Kidney (tissue), 13 donors: ENCODE measurements at regions not wholly inside any gene's neighbourhood (a gene's known extent, or its start where the extent isn't known, plus 50 kb on each side); places are given as distances from the start of the nearest gene placed in this dataset.
A peak's percentile ranks its signal among the peaks of the same experiment; 100 is the strongest.

Source experiments
- DNase-seq, 5 donors: peaks; one replicate each; pipeline ENCODE4 v3.0.0-alpha.2; 2013 to 2020
- FAIRE-seq: peaks from 2 replicates; lab custom pipeline; 2012; peaks lifted over from hg19 to GRCh38; lab: Jason Lieb, UNC
- H3K27ac ChIP-seq, 2 donors: one replicate each; pipeline ENCODE4 v1.7.0; 2013; ENCODE audit warnings: low read depth in 2 of 2, low read length in 2 of 2, inconsistent platforms in 1 of 2
- H3K27me3 ChIP-seq: one replicate; pipeline ENCODE4 v1.7.1; 2013; ENCODE audit warnings: low read length, inconsistent platforms; ENCODE audit not compliant: control insufficient read depth, insufficient read depth
- H3K36me3 ChIP-seq, 3 donors: one replicate each; pipeline versions ENCODE4 v1.7.0 to v1.7.1; 2013; ENCODE audit warnings: low read length in 3 of 3, control low read depth in 1 of 3, inconsistent platforms in 1 of 3; ENCODE audit not compliant: insufficient read depth in 3 of 3, control insufficient read depth in 2 of 3
- H3K4me1 ChIP-seq, 3 donors: one replicate each; pipeline versions ENCODE4 v1.7.0 to v1.7.1; 2013; ENCODE audit warnings: low read length in 3 of 3, inconsistent platforms in 1 of 3, low read depth in 1 of 3; ENCODE audit not compliant: control insufficient read depth in 2 of 3, insufficient read depth in 2 of 3
- H3K4me3 ChIP-seq, 3 donors: one replicate each; pipeline versions ENCODE4 v1.7.0 to v1.8.1; 2013; ENCODE audit warnings: low read length in 3 of 3, control low read depth in 1 of 3, inconsistent platforms in 1 of 3
- H3K9ac ChIP-seq, 3 donors: one replicate each; pipeline versions ENCODE4 v1.7.0 to v1.7.1; 2013; ENCODE audit warnings: low read length in 3 of 3, control low read depth in 1 of 3, inconsistent platforms in 1 of 3
- H3K9me3 ChIP-seq, 3 donors: one replicate each; pipeline versions ENCODE4 v1.7.0 to v1.7.1; 2013; ENCODE audit warnings: low read length in 3 of 3, control low read depth in 1 of 3, inconsistent platforms in 1 of 3; ENCODE audit not compliant: control insufficient read depth in 2 of 3, insufficient read depth in 1 of 3
- intact Hi-C: fragments of 100-400 bp; cut with DNase I; formaldehyde crosslinking; loops from one replicate; pipeline ENCODE4 v1.11.1; 2022
- TF ChIP-seq, protein P1 (sequence below): IDR thresholded peaks from 3 replicates; pipeline ENCODE4 v1.5.1; 2012; ENCODE audit warnings: mild to moderate bottlenecking, moderate library complexity, borderline replicate concordance; ENCODE audit not compliant: insufficient read depth; ENCODE audit errors: extremely low read depth
- donor health status: control.
- donor health status: control.
- donor health status: control.
- donor health status: control.
- donor health status: control.
- donor health status: DM: yes; HTN: yes; CAD: no.
- donor health status: Normal renal cell carcinoma (clear cell type).

DNA sequence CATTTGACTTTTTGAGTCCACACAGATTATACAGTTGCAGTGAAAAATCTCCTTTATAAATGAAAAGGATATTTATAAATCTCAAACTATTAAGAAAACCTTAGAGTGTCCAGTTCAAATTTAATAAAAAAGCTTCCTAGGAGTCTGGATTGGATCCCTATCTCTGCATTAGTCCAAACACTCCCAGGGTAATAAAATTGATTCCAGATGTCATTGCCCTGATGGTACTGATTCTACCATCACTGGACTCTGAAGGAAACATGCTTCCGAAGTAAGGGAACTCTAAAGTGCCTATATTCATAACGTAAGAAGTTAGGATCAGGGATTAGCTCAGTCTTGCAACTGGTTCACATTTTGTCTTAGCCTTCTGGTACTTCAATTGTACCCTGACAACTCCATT, 1325.1 kb upstream of the MAP3K7 start:
- Histone ChIP-seq H3K27me3 (no peaks in the 10 kb centered on the region), H3K4me3 (no peak overlapping the region), H3K4me1 (no peaks in the 10 kb centered on the region), H3K9me3 (peaks cover 0 to 3% (median 0%) of the 10 kb centered on the region in 3 donors), H3K36me3 (no peaks in the 10 kb centered on the region), H3K9ac (no peak overlapping the region), H3K27ac (no peak overlapping the region)
- intact Hi-C loops = no loop called here
- FAIRE-seq (no peak), DNase-seq (no peak)
- TF ChIP-seq, protein P1, sequence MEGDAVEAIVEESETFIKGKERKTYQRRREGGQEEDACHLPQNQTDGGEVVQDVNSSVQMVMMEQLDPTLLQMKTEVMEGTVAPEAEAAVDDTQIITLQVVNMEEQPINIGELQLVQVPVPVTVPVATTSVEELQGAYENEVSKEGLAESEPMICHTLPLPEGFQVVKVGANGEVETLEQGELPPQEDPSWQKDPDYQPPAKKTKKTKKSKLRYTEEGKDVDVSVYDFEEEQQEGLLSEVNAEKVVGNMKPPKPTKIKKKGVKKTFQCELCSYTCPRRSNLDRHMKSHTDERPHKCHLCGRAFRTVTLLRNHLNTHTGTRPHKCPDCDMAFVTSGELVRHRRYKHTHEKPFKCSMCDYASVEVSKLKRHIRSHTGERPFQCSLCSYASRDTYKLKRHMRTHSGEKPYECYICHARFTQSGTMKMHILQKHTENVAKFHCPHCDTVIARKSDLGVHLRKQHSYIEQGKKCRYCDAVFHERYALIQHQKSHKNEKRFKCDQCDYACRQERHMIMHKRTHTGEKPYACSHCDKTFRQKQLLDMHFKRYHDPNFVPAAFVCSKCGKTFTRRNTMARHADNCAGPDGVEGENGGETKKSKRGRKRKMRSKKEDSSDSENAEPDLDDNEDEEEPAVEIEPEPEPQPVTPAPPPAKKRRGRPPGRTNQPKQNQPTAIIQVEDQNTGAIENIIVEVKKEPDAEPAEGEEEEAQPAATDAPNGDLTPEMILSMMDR = no peak

- H3K9ac ChIP-seq = no peak overlapping the region
- DNase-seq = no peak
- H3K27me3 ChIP-seq = no peaks in the 10 kb centered on the region
- H3K36me3 ChIP-seq = no peaks in the 10 kb centered on the region
- intact Hi-C loops = no loop called here
- TF ChIP-seq, protein P1 = no peak
- FAIRE-seq = no peak
- no peaks in the 10 kb centered on the region for H3K9me3 ChIP-seq
- H3K4me3 ChIP-seq = no peak overlapping the region
- no peaks in the 10 kb centered on the region for H3K4me1 ChIP-seq
- H3K27ac ChIP-seq = no peak overlapping the region
Measured at GRCh38 chr6:91904586-91905164, 1317.8 kb upstream of the MAP3K7 start.

DNA sequence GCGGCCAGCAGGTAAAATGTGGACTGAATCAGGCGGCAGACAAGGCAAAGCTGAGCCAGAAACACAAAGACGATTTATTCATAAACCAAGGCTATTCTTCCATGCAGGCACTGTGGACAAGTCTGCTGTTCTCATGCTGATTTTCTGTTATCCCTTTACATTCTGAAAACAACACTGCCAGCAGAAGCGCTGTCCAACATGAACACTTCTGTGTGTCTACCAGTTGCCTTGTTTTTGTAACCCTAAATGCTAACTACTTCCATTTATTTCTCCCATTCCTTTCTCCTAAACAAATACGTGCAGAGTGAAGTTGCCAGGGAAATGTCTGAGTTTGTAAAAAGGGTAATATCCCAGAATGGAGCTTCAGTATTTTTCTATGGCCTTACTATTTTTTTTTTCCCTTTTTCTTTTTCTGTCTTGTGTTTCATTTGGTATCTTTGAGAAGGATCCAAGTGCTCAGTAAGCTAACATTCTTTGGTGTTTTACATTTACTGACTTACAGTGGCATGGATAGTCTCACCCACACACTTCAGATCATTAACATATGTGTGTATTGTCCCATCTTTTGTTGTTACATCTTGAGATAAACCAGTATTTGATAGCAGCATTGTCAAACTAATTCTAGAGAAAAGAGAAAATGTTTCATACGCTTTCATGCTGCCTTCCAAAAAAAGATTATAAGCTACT, 1308.9 kb upstream of the MAP3K7 start:
- FAIRE-seq (no peak), DNase-seq (peak in 4 of 5 donors; percentile 21 to 77 (median 29))
- intact Hi-C loops = no loop called here
- H3K4me1 ChIP-seq = no peaks in the 10 kb centered on the region
- no peaks in the 10 kb centered on the region for H3K36me3 ChIP-seq
- H3K27ac ChIP-seq = no peak overlapping the region
- H3K27me3 ChIP-seq = no peaks in the 10 kb centered on the region
- no peak overlapping the region for H3K4me3 ChIP-seq
- peaks cover 0 to 7% (median 3%) of the 10 kb centered on the region in 3 donors for H3K9me3 ChIP-seq
- no peak overlapping the region for H3K9ac ChIP-seq
- TF ChIP-seq, protein P1 = no peak
